CD4-positive, alpha-beta T cell (primary cell): ENCODE measurements at regions not wholly inside any gene's neighbourhood (a gene's known extent, or its start where the extent isn't known, plus 50 kb on each side); places are given as distances from the start of the nearest gene placed in this dataset.

Experiments used
- ATAC-seq: fragments of 200-7000 bp; cut with Tn5 transposase; one replicate; pipeline ENCODE4 v1.10.0; 2022; ENCODE audit warnings: mild to moderate bottlenecking; ENCODE audit not compliant: poor library complexity
- CTCF ChIA-PET: fragments of 350-600 bp; sonication (Branson Sonifier 250); formaldehyde crosslinking; loops from one replicate; lab custom pipeline; 2021; ENCODE audit warnings: antibody characterized with exemption, inconsistent platforms; lab: Charles Lee
- POLR2A ChIA-PET: fragments of 350-600 bp; sonication (Branson Sonifier 250); formaldehyde crosslinking; loops from one replicate; lab custom pipeline; 2021; ENCODE audit warnings: antibody characterized with exemption, inconsistent platforms; lab: Charles Lee
- DNase-seq, 14 experiments: peaks; one replicate each; pipeline ENCODE4 v3.0.0-alpha.2; 2013 to 2020; ENCODE audit warnings: mixed read lengths in 2 of 14
- H3K27ac ChIP-seq, 2 donors: one replicate each; pipeline versions ENCODE4 v1.5.1 to v1.7.0; 2013; ENCODE audit warnings: low read length in 2 of 2, low read depth in 1 of 2, mild to moderate bottlenecking in 1 of 2
- H3K27me3 ChIP-seq, 2 experiments: 1 replicate in 1 of 2; 2 replicates in 1 of 2; pipeline versions ENCODE4 v1.6.1 to v1.7.0; 2013; ENCODE audit warnings: low read length in 2 of 2, control low read depth in 1 of 2, mild to moderate bottlenecking in 1 of 2, moderate library complexity in 1 of 2; ENCODE audit not compliant: insufficient read depth in 2 of 2, control insufficient read depth in 1 of 2
- H3K36me3 ChIP-seq: one replicate; pipeline ENCODE4 v1.6.1; 2013; ENCODE audit warnings: low read length, control low read depth; ENCODE audit not compliant: insufficient read depth
- H3K4me1 ChIP-seq: one replicate; pipeline ENCODE4 v1.6.1; 2013; ENCODE audit warnings: low read length, control low read depth; ENCODE audit not compliant: insufficient read depth
- H3K4me3 ChIP-seq: one replicate; pipeline ENCODE4 v1.5.1; 2013; ENCODE audit warnings: mild to moderate bottlenecking, low read length, moderate library complexity
- H3K9me3 ChIP-seq, 2 experiments: 1 replicate in 1 of 2; 2 replicates in 1 of 2; pipeline versions ENCODE4 v1.6.1 to v1.7.0; 2013; ENCODE audit warnings: low read length in 2 of 2, mild to moderate bottlenecking in 2 of 2, control low read depth in 1 of 2, moderate library complexity in 1 of 2; ENCODE audit not compliant: control insufficient read depth in 1 of 2, insufficient read depth in 1 of 2
- H3K27ac Mint-ChIP-seq: one replicate; pipeline ENCODE4 v1.8.0; 2020; ENCODE audit warnings: mixed read lengths
- H3K27me3 Mint-ChIP-seq: one replicate; pipeline ENCODE4 v1.8.0; 2021; ENCODE audit warnings: mixed read lengths
- H3K36me3 Mint-ChIP-seq: one replicate; pipeline ENCODE4 v1.8.0; 2021; ENCODE audit warnings: low read depth, mixed read lengths
- H3K4me1 Mint-ChIP-seq: one replicate; pipeline ENCODE4 v1.8.0; 2021; ENCODE audit warnings: low read depth, mixed read lengths
- H3K4me3 Mint-ChIP-seq: one replicate; pipeline ENCODE4 v1.8.0; 2020; ENCODE audit warnings: mild to moderate bottlenecking, mixed read lengths
- H3K9me3 Mint-ChIP-seq: one replicate; pipeline ENCODE4 v1.8.0; 2020; ENCODE audit warnings: mixed read lengths
- CTCF ChIP-seq: fragments of 200-600 bp; IDR thresholded peaks from one replicate; pipeline ENCODE4 v1.8.0; 2022; ENCODE audit warnings: antibody characterized with exemption, mild to moderate bottlenecking
- intact Hi-C, 2 experiments: fragments of 100-400 bp; cut with DNase I in 1 of 2; cut with micrococcal nuclease in 1 of 2; formaldehyde crosslinking; loops; one replicate each; pipeline versions ENCODE4 v1.15.1 to v1.9.0; 2023 to 2025; cut with DNase I, micrococcal nuclease

GRCh38 chr2:133906926-133907325 lies 338.7 kb upstream of the NCKAP5 start:
- Mint-ChIP-seq H3K9me3 (peaks cover 3% of the 10 kb centered on the region), H3K27me3 (peaks cover 39% of the 10 kb centered on the region), H3K4me3 (no peak overlapping the region), H3K36me3 (no peaks in the 10 kb centered on the region), H3K4me1 (no peaks in the 10 kb centered on the region), H3K27ac (no peak overlapping the region)
- intact Hi-C loops, result no loop called here
- no peaks in the 10 kb centered on the region for H3K36me3 ChIP-seq
- ATAC-seq (no peak), DNase-seq (no peak)
- ChIA-PET POLR2A (no interaction called here), CTCF (no interaction called here)
- no peak overlapping the region for H3K27ac ChIP-seq
- no peaks in the 10 kb centered on the region for H3K4me1 ChIP-seq
- peaks cover 0 to 4% of the 10 kb centered on the region in 2 experiments for H3K9me3 ChIP-seq
- H3K4me3 ChIP-seq, result no peak overlapping the region
- no peaks in the 10 kb centered on the region for H3K27me3 ChIP-seq
- no peak for TF ChIP-seq CTCF

- POLR2A ChIA-PET, result no interaction called here
- intact Hi-C loops, result no loop called here
- Mint-ChIP-seq H3K9me3 (peaks cover 3% of the 10 kb centered on the region), H3K4me3 (no peak overlapping the region), H3K36me3 (no peaks in the 10 kb centered on the region), H3K27ac (no peak overlapping the region), H3K27me3 (peaks cover 26% of the 10 kb centered on the region), H3K4me1 (no peaks in the 10 kb centered on the region)
- CTCF ChIA-PET, result no interaction called here
- Histone ChIP-seq H3K4me3 (no peak overlapping the region), H3K9me3 (peaks cover 0 to 4% of the 10 kb centered on the region in 2 experiments), H3K27ac (no peak overlapping the region), H3K27me3 (no peaks in the 10 kb centered on the region), H3K4me1 (no peaks in the 10 kb centered on the region), H3K36me3 (no peaks in the 10 kb centered on the region)
- no peak for TF ChIP-seq CTCF
- no peak for ATAC-seq
- no peak for DNase-seq
Observed at GRCh38 chr2:133908171-133908570, 339.9 kb upstream of the NCKAP5 start.

- H3K36me3 ChIP-seq, result no peaks in the 10 kb centered on the region
- no peak overlapping the region for H3K27ac Mint-ChIP-seq
- POLR2A ChIA-PET, result no interaction called here
- no peaks in the 10 kb centered on the region for H3K4me1 ChIP-seq
- H3K4me1 Mint-ChIP-seq, result no peaks in the 10 kb centered on the region
- peaks cover 2% of the 10 kb centered on the region for H3K9me3 Mint-ChIP-seq
- no peak for TF ChIP-seq CTCF
- H3K27me3 Mint-ChIP-seq, result peaks cover 16% of the 10 kb centered on the region
- H3K27ac ChIP-seq, result no peak overlapping the region
- no peaks in the 10 kb centered on the region for H3K9me3 ChIP-seq
- no peak overlapping the region for H3K4me3 Mint-ChIP-seq
- intact Hi-C loops, result no loop called here
- H3K4me3 ChIP-seq, result no peak overlapping the region
- H3K27me3 ChIP-seq, result no peaks in the 10 kb centered on the region
- H3K36me3 Mint-ChIP-seq, result no peaks in the 10 kb centered on the region
- ATAC-seq (no peak), DNase-seq (no peak)
- CTCF ChIA-PET, result no interaction called here
Observed at GRCh38 chr2:133918141-133918540, 335.7 kb upstream of the MGAT5 start.
